SK-N-MC (cell line): ENCODE measurements at regions not wholly inside any gene's neighbourhood (a gene's known extent, or its start where the extent isn't known, plus 50 kb on each side); places are given as distances from the start of the nearest gene placed in this dataset.

Experiments used
- DNase-seq: peaks from one replicate; pipeline ENCODE4 v3.0.0-alpha.2; 2011; ENCODE audit warnings: low read depth, low spot score
- H3K27ac ChIP-seq: fragments of 200-600 bp; sonication (generic); 2 replicates; pipeline ENCODE4 v1.5.1; 2016; ENCODE audit warnings: mixed run types
- H3K36me3 ChIP-seq: fragments of 200-600 bp; sonication (generic); 2 replicates; pipeline ENCODE4 v1.6.1; 2017; ENCODE audit warnings: antibody characterized with exemption, low read length, mixed read lengths; ENCODE audit not compliant: insufficient read depth
- H3K4me3 ChIP-seq: fragments of 200-600 bp; sonication (generic); 2 replicates; pipeline ENCODE4 v1.5.1; 2016
- H3K9ac ChIP-seq: fragments of 200-600 bp; sonication (generic); 2 replicates; pipeline ENCODE4 v1.8.0; 2017; ENCODE audit warnings: mixed run types, mixed read lengths; ENCODE audit not compliant: insufficient read length
- H3K9me3 ChIP-seq: fragments of 200-600 bp; sonication (generic); 2 replicates; pipeline ENCODE4 v1.6.1; 2017; ENCODE audit warnings: low read depth, mild to moderate bottlenecking, antibody characterized with exemption, low read length, moderate library complexity, mixed read lengths
- EZH2 ChIP-seq: fragments of 200-600 bp; sonication (generic); IDR thresholded peaks from one replicate; pipeline ENCODE4 v1.6.1; 2017; ENCODE audit warnings: antibody characterized with exemption
- FOXP2 ChIP-seq: optimal IDR thresholded peaks from 2 replicates; pipeline ENCODE3; 2011; ENCODE audit warnings: mild to moderate bottlenecking, moderate library complexity; ENCODE audit not compliant: insufficient read depth; ENCODE audit errors: extremely low read length, control extremely low read depth
- POLR2AphosphoS5 ChIP-seq: IDR thresholded peaks from 2 replicates; pipeline ENCODE4 v1.6.1; 2012; ENCODE audit warnings: mild to moderate bottlenecking, low read depth, low read length, borderline replicate concordance

- H3K9ac ChIP-seq = no peak overlapping the region
- no peak for DNase-seq
- no peak overlapping the region for H3K27ac ChIP-seq
- TF ChIP-seq EZH2 (no peak), FOXP2 (no peak), POLR2AphosphoS5 (no peak)
- H3K36me3 ChIP-seq = no peaks in the 10 kb centered on the region
- H3K9me3 ChIP-seq = no peaks in the 10 kb centered on the region
- H3K4me3 ChIP-seq = no peak overlapping the region
Measured at GRCh38 chr2:103346780-103347179, 584.9 kb downstream of the TMEM182 start.

DNA sequence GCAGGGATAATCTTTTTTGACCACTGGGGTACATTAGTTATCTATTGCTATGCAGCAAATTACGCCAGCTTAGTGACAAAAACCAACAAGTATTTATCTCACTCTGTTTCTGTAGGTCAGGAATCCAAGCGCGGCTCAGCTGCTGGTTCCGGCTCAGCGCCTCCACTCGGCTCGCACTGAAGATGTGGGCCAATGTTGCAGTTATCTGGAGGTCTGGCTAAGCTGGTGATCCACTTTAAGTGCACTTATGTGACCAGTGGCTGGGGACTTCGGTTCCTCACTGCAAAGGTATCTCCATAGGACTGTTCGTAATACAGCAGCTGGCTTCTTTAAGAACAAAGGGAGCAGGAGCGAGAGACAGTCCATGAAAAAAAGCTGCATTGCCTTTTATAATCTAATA, 591.9 kb downstream of the TMEM182 start:
- H3K4me3 ChIP-seq = no peak overlapping the region
- H3K27ac ChIP-seq = no peak overlapping the region
- no peak for DNase-seq
- H3K36me3 ChIP-seq = no peaks in the 10 kb centered on the region
- H3K9ac ChIP-seq = no peak overlapping the region
- TF ChIP-seq EZH2 (no peak), POLR2AphosphoS5 (no peak), FOXP2 (no peak)
- no peaks in the 10 kb centered on the region for H3K9me3 ChIP-seq

DNA sequence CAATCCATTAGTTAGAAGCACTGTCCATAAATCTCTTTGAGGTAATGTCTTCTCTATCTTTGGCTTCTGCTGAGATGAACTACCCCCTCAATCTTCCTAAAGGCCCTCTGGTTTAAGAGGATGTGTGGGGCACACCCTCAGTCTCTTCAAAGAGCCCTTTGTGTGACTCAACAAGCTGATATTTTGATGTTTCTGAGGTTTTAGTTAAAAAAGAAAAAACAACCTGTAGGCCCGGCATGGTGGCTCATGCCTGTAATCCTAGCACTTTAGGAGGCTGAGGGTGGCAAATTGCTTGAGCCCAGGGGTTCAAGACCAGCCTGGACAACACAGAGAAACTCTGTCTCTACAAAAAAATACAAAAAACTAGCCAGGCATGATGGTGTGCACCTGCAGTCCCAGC, 593.5 kb downstream of the TMEM182 start:
- no peak overlapping the region for H3K27ac ChIP-seq
- H3K4me3 ChIP-seq = no peak overlapping the region
- TF ChIP-seq POLR2AphosphoS5 = no peak
- TF ChIP-seq FOXP2 = no peak
- TF ChIP-seq EZH2 = no peak
- H3K9me3 ChIP-seq = no peaks in the 10 kb centered on the region
- DNase-seq = no peak
- no peaks in the 10 kb centered on the region for H3K36me3 ChIP-seq
- no peak overlapping the region for H3K9ac ChIP-seq

DNA sequence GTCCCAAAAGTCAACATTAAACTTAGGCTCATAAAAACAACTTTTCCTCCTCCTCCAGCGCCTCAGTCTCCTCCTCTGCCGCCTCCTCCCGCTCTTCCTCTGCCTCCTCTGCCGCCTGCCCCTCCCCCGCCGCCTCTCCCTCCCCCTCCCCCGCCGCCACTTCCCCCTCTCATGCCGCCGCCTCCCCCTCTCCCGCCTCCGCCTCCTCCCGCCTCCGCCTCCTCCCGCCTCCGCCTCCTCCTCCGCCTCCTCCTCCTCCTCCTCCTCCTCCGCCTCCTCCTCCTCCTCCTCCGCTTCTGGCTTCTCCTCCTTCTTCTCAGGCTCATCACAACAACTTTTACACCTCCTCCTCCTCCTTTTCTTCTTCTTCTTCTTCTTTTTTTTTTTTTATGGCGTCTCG, 599.9 kb downstream of the TMEM182 start:
- Histone ChIP-seq H3K27ac (no peak overlapping the region; the same call in 1 of the 2 replicates), H3K36me3 (no peaks in the 10 kb centered on the region), H3K9me3 (no peaks in the 10 kb centered on the region), H3K4me3 (peak overlapping the region; percentile 81), H3K9ac (peak overlapping the region; percentile 78)
- TF ChIP-seq POLR2AphosphoS5 (no peak), FOXP2 (no peak), EZH2 (no peak)
- no peak for DNase-seq

- H3K9ac ChIP-seq = peak overlapping the region; percentile 78
- H3K36me3 ChIP-seq = no peaks in the 10 kb centered on the region
- no peak for TF ChIP-seq EZH2
- no peak for TF ChIP-seq POLR2AphosphoS5
- TF ChIP-seq FOXP2 = no peak
- peak overlapping the region; percentile 81 for H3K4me3 ChIP-seq
- H3K9me3 ChIP-seq = no peaks in the 10 kb centered on the region
- no peak for DNase-seq
- H3K27ac ChIP-seq = peak overlapping the region; percentile 77
Measured at GRCh38 chr2:103363639-103364038, 601.8 kb downstream of the TMEM182 start.

DNA sequence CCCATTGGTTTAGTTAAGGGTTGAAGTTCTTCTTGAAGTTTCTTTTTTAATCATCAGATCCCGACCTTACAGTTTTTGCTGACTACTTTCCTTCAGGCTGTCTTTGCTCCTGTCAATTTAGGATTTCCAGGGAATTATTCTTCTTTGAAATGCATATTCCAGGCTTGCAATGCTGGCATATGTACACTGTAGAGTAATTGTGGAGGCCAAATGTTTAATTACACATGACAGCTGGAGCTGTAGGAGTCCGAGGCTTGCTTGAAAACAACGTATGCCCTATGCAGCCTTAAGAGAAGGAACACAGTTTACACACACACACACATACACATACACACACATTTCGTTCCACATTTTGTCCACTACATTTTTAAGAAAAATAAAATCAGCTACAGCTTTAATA, 602.3 kb downstream of the TMEM182 start:
- no peaks in the 10 kb centered on the region for H3K36me3 ChIP-seq
- H3K9ac ChIP-seq = peak overlapping the region; percentile 78
- TF ChIP-seq EZH2 = no peak
- no peak for TF ChIP-seq FOXP2
- no peak for TF ChIP-seq POLR2AphosphoS5
- DNase-seq = no peak
- H3K9me3 ChIP-seq = no peaks in the 10 kb centered on the region
- H3K4me3 ChIP-seq = peak overlapping the region; percentile 81
- H3K27ac ChIP-seq = peak overlapping the region; percentile 77

DNA sequence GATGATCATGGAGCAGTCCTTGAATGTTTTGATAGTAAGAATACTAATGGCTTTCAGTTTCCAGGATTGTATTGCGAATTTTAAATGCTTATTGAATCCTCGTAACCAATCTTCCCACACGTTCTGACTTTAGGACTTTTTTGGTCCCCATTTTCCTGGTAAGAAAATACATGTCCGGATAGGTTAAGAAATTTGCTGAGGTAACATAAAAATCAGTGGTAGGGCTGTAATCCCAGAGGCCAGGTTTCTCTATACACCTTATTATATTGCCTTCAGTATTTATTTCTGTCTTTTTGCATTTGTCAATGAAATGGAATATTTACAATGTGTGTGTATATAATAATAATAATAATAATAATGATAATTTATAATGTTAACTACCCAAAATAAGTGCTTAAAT, 603.2 kb downstream of the TMEM182 start:
- TF ChIP-seq FOXP2 = no peak
- TF ChIP-seq POLR2AphosphoS5 = no peak
- TF ChIP-seq EZH2 = no peak
- no peaks in the 10 kb centered on the region for H3K36me3 ChIP-seq
- H3K9me3 ChIP-seq = no peaks in the 10 kb centered on the region
- H3K9ac ChIP-seq = no peak overlapping the region
- no peak overlapping the region for H3K27ac ChIP-seq
- DNase-seq = no peak
- H3K4me3 ChIP-seq = peak overlapping the region; percentile 81; the same call in 1 of the 2 replicates

GRCh38 chr2:103367877-103368276, 606.0 kb downstream of the TMEM182 start:
- TF ChIP-seq EZH2 (no peak), POLR2AphosphoS5 (no peak), FOXP2 (no peak)
- no peak for DNase-seq
- Histone ChIP-seq H3K27ac (no peak overlapping the region), H3K9ac (no peak overlapping the region), H3K4me3 (no peak overlapping the region), H3K9me3 (peaks cover 2% of the 10 kb centered on the region; the same call in 1 of the 2 replicates), H3K36me3 (no peaks in the 10 kb centered on the region)

DNA sequence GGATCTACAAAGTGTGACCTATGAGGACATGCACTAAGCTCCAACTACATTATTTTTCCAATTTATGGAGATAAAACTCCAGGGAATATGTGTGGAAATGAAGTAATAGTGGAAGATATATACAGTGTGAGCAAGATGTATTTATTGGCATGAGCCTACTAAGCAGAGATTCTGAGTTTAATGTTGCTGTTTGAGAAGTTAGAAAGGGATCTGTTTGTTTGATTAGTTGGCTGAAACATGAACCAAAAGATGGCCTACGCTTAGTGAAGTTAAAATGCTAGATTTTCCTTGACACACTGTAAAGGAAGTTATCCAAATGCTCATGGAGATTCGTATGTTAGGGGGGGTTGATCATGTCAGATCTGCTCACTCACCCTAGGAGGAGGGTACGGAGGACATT, 621.7 kb downstream of the TMEM182 start:
- H3K36me3 ChIP-seq = no peaks in the 10 kb centered on the region
- no peak for TF ChIP-seq EZH2
- TF ChIP-seq FOXP2 = no peak
- no peak for TF ChIP-seq POLR2AphosphoS5
- no peaks in the 10 kb centered on the region for H3K9me3 ChIP-seq
- no peak overlapping the region for H3K9ac ChIP-seq
- no peak for DNase-seq
- no peak overlapping the region for H3K4me3 ChIP-seq
- H3K27ac ChIP-seq = no peak overlapping the region
